ENCODE measurements at regions not wholly inside any gene's neighbourhood (a gene's known extent, or its start where the extent isn't known, plus 50 kb on each side); places are given as distances from the start of the nearest gene placed in this dataset.

- no peak for TF ChIP-seq CTCF (IDR thresholded peaks at IDR 0.05; ENCODE audit: control insufficient read depth, insufficient read depth, low read depth, low read length, missing control alignments)
- no peak for DNase-seq (ENCODE audit: low read depth)
- no peak overlapping the region for H3K4me3 ChIP-seq (ENCODE audit: control insufficient read depth, low read depth, low read length)
Measured at GRCh38 chr3:177983320-177983719, 552.9 kb upstream of the KCNMB2 start.

- H3K4me3 ChIP-seq (ENCODE audit: control insufficient read depth, low read depth, low read length) = no peak overlapping the region
- DNase-seq (ENCODE audit: low read depth) = no peak
- no peak for TF ChIP-seq CTCF (IDR thresholded peaks at IDR 0.05; ENCODE audit: control insufficient read depth, insufficient read depth, low read depth, low read length, missing control alignments)
Measured at GRCh38 chr3:177992993-177993970, 543.0 kb upstream of the KCNMB2 start.

GRCh38 chr3:177994976-177995375 is 541.3 kb upstream of the KCNMB2 start:
- no peak for DNase-seq (ENCODE audit: low read depth)
- no peak overlapping the region for H3K4me3 ChIP-seq (ENCODE audit: control insufficient read depth, low read depth, low read length)
- no peak for TF ChIP-seq CTCF (IDR thresholded peaks at IDR 0.05; ENCODE audit: control insufficient read depth, insufficient read depth, low read depth, low read length, missing control alignments)

GRCh38 chr3:177995381-177996085 is 540.7 kb upstream of the KCNMB2 start:
- no peak for DNase-seq (ENCODE audit: low read depth)
- TF ChIP-seq CTCF (IDR thresholded peaks at IDR 0.05; ENCODE audit: control insufficient read depth, insufficient read depth, low read depth, low read length, missing control alignments) = no peak
- H3K4me3 ChIP-seq (ENCODE audit: control insufficient read depth, low read depth, low read length) = no peak overlapping the region

GRCh38 chr3:178001670-178002101 is 534.5 kb upstream of the KCNMB2 start:
- DNase-seq (ENCODE audit: low read depth) = no peak
- no peak for TF ChIP-seq CTCF (IDR thresholded peaks at IDR 0.05; ENCODE audit: control insufficient read depth, insufficient read depth, low read depth, low read length, missing control alignments)
- no peak overlapping the region for H3K4me3 ChIP-seq (ENCODE audit: control insufficient read depth, low read depth, low read length)

GRCh38 chr3:178002113-178002512 is 534.1 kb upstream of the KCNMB2 start:
- DNase-seq (ENCODE audit: low read depth) = no peak
- no peak overlapping the region for H3K4me3 ChIP-seq (ENCODE audit: control insufficient read depth, low read depth, low read length)
- TF ChIP-seq CTCF (IDR thresholded peaks at IDR 0.05; ENCODE audit: control insufficient read depth, insufficient read depth, low read depth, low read length, missing control alignments) = no peak
